GM19395 (cell line): ENCODE measurements at regions not wholly inside any gene's neighbourhood (a gene's known extent, or its start where the extent isn't known, plus 50 kb on each side); places are given as distances from the start of the nearest gene placed in this dataset.
"Not testable (repeated sequence)": the region's sequence is repeated elsewhere in the genome, so short reads cannot be mapped to it uniquely, and the experiment has no call there.

Source experiments
- ATAC-seq: cut with Tn5 transposase; IDR thresholded peaks from one replicate; pipeline ENCODE4 v1.9.1; 2021; ENCODE audit warnings: mild to moderate bottlenecking, moderate library complexity; ENCODE audit not compliant: unreplicated experiment

DNA sequence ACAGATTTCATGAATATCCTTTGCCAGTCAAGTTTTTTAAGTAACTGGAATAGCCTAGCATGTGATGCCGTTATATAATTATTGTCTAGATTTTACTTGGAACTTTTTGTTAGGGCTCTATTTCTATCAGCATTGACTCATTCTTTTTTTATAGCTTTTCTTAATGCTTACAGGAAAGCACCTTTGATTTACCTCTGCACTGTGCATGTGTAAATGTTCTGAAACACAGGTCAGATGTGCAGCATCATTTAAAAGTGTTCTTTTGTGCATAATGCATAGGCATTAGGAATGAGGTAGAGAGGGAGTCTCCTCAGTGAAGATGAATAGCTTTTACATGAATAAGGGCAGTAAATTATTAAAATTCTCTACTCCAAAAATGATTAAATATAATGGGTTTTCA, 669.3 kb upstream of the MBL2 start:
- ATAC-seq, result no peak

DNA sequence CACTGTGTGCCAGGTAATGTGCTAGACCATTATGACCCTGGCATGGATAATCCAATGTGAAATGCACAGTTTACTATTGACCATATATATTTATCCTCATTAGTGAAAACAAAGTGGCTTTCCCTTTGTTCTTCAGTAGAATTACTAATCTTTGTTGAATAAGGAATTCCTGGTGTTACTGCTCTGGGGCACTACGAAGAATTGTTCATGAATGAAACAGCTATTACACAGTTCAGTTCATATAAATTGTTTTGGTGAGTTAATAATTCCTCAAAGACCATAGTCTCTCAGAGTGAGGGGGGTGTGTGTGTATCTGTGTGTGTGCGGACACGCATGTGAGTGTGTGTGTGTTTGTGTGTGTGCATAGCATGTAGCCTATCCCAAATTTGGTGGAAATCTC, 668.0 kb upstream of the MBL2 start:
- ATAC-seq, result no peak

DNA sequence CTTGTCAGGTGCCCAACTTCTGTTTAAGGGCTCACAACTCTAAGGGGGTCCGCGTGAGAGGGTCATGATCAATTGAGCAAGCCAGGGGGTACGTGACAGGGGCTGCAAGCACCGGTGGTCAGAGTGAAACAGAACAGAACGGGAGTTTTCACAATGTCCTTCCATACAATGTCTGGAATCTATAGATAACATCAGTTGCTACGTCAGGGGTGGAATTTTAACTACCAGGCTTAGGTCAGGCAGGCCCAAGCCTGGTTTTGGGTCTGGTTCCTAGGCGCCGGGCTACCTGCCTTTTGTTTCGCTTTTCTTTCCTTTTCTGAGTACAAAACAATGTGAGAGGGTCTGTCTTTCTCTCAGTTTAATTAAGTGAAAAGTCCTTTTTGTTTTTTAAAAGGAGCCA, 666.5 kb upstream of the MBL2 start:
- not testable (repeated sequence) for ATAC-seq

DNA sequence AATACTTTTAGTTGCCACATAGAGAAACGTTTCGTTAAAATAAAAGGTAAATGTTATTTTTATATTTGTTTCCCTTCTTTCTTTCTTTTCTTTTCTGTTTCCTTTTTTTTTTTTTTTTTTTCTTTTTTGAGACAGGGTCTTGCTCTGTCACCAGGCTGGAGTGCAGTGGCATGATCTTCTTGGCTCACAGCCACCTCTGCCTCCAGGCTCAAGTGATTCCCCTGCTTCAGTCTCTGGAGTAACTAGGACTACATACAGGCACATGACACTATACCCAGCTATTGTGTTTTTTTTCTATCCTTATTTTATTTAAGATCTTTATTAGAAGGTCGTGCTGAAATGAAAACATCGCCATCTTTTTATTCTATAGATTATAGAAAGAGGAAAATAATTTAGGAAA, 661.8 kb upstream of the MBL2 start:
- ATAC-seq, result no peak

DNA sequence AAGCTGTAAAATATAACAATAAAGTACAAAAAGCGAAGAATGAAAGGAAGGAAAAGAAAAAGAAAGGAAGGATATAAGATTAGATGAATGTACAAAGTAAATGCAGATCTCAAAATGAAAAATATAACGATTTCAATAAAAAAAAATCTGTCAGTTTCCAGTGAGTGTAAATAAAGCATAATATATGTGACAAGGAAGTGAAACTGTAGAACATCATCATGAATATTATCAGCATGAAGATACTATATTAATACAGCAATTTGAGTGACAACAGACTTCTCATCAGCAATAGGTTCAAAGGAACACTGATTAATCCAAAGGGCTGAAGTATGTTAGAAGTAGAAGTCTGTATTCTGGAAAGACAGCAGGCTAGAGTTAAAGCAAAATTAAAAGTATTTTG, 659.5 kb upstream of the MBL2 start:
- ATAC-seq, result no peak

DNA sequence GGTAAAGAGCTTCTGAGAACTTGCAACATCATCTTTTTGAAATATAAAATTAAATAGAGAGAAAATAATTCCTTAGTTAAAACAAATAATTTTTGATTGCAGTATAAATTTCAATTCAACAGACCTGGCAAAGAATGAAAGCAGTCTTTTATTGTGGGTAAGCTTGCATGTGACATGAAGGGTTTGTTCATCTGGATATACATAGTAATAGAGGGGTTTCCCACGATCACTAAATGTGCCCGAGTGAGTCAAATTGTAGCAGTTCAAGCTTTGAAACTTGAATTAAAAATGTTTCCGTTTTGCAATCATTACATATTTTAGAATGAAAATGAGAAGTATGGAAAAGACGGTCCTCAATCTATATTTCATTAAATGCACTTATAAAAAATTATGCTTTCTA, 658.4 kb upstream of the MBL2 start:
- ATAC-seq, result no peak

DNA sequence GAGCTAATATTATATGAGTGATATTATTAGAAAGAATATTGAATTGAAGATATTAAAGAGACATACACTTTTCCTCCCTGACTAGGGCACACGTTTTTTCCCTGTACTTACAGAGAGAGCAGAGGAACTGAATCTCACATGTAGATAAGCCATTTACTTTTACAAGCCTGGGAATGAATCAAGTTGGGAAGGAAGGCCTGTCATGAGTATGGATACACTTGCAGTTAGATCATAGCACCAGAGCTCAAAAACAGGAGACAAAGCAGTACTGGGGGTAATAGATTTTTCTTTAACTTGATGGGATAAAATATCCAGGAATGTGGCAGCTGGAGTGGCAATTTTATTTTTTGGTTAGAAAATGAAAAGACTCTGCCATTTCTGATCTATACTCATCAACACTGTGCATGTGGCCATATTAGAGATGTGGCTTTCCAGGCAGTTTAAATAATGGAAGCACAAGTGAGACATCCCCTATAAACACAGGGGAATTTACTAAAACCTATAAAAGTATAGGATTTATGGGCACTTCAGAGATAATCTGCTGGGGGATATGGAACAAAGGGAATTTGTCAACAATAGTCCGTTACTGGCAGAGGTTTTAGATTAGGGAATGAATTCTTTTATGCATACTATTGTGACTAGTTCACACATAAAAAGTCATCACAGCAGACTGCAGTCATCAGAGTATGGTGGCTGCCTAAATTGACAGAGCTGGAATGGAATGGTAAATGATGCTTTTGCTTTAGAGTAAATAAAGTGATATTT, 657.7 kb upstream of the MBL2 start:
- no peak for ATAC-seq

DNA sequence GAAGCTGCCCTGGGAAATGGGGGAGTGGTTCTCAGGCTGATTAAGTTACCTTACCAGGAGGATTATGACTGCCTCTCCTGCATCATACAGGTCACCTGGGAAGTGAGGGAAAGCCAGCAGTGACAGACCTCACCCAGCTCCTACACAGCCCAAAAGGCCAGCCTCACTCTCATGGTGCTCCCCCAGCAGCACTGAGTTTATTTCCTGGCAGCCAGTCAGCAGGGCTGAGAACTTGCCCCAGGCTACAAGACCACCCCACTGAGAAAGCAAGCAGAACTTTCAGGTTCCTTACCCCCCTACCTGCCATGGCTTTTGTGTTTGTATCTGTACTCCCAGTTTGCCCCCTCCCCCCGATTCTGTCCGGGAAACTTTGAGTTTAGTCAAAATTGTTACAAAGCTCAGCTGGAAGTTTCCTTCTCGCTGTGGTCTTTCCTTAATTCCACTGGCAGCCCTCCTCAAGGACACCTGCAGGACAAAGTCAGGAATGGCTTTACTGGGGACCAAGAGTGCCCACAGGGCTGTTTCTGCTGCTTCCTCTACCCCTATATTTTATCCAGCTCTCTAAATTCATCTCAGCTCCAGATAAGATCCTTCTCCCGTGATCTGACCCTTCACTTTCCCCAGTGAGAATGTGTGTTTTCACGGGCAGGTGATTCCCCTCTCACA, 649.8 kb upstream of the MBL2 start:
- no peak for ATAC-seq

DNA sequence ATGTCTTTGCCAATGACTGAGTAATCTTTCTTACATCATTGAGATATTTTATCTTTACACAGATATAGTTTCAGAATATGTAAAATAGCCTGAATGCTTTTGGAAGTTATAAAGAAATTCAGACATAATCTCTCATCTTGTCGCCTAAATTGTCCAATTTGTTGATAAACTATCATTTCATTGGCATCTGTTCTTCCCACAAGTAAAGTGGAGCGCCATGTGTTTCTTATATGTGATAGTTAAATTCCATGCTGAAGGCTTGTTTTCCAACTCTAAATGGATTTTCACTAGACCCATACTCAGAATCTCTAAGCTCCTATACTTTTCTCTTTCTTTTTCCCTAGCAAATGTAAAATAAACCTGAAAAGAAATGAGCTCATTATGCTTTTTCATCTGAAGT, 640.1 kb upstream of the MBL2 start:
- ATAC-seq, result no peak

DNA sequence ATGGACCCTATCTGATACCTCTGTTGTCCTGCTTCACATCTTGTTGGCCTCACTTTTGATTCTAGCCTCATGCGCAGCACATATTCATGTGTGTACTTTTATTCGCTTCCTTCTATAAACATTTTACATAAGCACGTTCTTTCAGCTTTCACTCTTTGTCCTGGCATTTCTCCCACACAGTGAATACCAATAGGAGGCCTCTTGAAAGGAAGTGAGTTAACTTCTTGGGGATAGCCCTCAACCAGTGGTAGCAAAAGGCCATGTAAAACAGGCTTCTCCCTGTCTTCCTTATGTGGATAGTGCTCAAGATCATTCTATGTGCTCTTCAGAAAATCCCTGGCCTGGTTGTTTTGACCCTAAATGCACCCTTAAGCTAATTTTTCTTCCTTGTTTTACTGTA, 633.9 kb upstream of the MBL2 start:
- ATAC-seq, result no peak

DNA sequence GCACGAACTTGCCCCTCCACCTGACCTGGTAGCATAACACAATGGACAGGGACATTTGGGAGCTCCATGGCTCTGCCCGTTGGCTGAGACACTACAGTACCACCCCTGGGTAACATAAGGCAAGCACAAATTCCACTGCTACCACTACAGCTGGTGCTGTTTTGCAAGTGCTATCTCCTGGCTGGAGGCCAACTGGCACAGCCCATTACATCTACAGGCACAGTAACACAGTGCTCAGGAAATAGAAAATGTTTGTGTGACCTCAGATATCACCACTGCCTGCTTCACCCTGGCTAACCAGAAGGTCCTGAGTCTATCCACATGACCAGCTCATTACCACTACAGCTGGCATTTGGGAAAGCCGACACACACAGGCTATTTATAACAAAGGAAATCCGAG, 631.1 kb upstream of the MBL2 start:
- ATAC-seq, result no peak

DNA sequence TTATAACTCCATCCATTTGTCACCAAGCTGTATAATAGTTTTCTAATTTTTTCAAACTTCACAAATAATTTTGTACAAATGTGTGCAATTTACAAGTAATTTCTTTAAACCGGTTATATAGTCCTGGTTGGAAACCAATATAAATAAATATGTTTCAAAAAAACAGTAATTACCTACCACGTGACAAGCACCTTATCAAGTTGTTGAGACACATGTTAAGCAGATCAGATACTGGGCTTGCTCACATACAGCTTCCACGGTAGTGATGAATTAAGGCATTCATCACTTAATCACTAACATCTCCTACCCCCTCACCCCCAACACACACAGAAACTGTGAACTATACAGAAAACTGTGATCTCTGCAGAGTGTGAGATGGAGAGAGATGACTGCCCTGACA, 630.0 kb upstream of the MBL2 start:
- no peak for ATAC-seq

DNA sequence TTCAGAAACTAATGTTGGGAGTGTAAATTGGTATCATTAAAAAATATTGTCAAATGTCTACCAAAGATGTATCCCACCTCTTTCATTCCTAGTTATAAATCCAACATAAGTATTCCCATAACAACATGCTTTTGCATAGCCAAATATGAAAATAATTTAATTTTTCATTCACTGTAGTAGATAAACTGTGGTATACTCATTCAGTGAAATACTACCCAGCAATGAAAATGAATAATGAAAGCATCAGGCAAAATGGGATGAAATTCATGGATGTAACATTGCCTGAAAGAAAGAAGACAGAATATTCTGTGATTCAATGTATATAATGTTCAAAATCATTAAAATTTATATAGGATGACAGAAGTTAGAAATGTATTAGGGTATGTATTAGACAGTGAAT, 629.0 kb upstream of the MBL2 start:
- no peak for ATAC-seq

DNA sequence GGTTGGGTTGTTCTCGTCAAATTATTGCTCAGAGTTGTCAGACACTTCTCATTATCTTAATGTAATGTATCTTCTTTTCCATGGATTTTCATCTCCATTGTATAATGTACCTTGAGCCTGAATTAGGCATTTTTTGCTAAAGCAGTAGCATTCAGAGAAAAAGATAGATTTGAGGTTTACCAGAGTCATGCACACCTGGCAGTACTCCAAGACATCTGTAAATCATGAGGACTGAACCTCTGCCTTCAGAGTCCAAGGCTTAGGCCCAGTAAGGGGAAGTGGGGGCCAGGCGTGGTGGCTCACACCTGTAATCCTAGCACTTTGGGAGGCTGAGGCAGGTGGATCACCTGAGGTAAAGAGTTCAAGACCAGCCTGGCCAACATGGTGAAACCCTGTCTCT, 624.3 kb upstream of the MBL2 start:
- ATAC-seq, result no peak

DNA sequence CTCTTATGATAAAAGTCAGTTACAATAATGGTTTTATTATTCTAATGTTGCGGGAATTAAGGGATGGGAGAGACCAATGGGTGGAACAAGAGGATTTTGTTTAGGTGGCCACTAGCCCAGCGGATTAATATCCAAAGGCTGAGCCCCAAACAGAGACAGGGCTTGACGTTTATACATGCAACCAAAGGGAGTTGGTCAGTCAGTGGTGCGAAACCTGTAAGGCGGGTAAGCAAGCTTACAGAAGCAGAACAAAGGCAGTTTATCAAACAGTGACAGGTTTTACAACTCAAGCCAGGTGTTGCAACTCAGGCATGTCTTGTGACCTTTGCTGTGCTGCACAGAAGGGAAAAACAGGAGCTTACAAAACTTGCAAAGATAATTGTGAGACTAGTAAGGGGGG, 622.9 kb upstream of the MBL2 start:
- ATAC-seq, result no peak

DNA sequence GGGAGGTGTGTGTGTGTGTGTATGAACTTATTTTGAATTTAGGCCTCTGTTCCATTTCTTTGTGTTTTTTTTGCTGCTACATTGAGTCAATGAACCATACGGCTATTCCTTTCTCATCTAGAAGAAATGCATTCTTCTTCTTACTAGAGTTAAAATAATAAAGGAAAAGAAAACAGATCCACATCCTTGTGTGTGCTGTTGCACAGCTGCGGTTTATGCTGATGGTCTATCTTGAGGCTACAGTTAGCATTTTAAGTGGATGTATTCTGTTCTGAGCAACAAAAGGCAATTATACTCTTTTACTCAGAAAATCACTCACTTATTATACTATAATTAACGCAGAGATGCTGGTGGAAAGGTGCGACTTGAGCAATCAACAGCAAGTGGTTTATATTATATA, 615.0 kb upstream of the MBL2 start:
- ATAC-seq, result no peak

DNA sequence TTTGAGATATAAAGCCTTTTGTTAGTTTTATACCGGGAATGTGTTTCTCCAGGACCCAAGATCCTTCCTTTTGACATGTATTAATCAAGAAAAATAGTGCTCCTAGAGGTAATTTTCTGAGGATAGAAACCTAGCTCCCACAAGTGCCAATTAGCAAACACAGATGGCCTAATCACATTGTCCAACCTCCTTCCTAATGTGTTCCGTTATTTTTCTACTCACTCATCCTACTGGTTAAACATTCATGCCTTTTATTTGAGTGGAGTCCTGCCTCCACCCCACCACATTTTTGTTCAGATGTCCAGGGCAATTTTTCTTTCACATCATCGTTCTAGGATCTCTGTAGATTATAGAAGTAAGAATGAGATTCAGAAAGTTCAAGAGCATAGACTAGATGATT, 610.0 kb upstream of the MBL2 start:
- ATAC-seq, result no peak

DNA sequence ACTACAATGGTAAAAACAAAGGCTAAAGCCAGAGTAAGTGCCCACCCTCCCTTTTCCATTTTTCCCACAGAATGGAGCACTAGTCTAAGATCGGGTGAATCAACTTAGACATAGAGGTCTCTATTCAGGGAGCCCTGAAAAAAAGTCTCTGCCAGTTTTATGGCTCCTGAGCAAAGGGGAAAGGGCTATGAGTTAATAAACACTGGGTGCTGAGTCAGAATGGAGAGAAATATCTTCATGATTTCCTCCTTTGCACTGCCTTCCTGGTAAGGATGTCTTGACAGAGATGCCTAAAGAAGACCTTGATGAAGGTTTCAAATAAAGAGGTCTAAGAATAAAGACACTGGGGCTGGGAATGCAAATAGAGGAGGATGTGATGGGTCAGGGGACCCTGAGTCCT, 607.4 kb upstream of the MBL2 start:
- no peak for ATAC-seq

DNA sequence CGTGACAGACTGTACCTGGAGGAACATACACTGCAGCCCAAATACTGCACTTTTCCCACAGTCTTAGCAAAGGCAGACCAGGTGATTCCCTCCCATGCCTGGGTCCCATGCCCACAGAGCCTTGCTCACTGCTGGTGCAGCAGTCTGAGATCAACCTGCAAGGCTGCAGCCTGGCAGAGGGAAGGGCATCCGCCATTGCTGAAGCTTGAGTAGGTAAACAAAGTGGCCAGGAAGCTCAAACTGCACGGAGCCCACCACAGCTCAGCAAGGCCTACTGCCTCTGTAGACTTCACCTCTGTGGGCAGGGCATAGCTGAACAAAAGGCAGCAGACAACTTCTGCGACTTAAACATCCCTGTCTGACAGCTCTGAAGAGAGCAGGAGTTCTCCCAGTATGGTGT, 597.8 kb upstream of the MBL2 start:
- no peak for ATAC-seq

DNA sequence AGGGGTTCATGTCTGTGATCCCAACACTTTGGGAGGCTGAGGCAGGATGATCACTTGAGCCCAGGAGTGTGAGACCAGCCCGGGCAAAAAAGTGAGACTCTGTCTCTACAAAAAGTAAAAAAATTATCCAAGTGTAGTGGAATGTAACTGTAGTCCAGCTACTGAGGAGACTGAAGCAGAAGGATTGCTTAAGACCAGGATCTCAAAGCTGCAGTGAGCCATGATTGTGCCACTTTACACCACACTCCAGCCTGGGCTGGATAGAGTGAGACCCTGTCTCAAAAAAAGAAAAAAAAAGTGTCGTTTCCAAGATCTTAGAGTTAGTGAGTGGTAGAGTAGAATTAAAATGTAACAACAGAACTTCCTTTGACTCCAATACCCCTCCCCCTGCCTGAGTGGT, 589.4 kb upstream of the MBL2 start:
- no peak for ATAC-seq

DNA sequence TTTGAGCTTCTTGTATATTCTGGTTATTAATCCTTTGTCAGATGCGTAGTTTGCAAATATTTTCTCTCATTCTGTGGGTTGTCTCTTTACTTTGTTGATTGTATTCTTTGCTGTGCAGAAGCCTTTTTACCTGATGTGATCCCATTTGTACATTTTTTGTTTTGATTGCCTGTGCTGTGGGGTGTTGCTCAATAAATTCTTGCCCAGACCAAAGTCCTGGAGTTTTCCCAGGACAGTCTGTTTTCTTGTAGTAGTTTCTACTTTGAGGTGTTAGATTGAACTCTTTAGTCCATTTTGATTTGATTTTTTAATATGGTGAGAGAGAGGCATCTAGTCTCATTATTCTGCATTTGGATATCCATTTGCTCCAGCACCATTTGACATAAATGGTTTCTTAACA, 588.7 kb upstream of the MBL2 start:
- no peak for ATAC-seq

DNA sequence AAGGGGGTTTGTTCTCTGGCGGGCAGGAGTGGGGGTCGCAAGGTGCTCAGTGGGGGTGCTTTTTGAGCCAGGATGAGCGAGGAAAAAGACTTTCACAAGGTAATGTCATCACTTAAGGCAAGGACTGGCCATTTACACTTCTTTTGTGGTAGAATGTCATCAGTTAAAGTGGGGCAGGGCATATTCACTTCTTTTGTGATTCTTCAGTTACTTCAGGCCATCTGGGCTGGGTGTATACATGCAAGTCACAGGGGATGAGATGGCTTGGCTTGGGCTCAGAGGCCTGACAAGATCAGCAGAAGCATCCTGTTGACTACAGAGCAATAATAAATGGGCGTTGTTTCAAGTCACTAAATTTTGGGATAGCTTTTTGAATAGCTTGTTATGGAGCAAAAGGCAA, 586.4 kb upstream of the MBL2 start:
- not testable (repeated sequence) for ATAC-seq

DNA sequence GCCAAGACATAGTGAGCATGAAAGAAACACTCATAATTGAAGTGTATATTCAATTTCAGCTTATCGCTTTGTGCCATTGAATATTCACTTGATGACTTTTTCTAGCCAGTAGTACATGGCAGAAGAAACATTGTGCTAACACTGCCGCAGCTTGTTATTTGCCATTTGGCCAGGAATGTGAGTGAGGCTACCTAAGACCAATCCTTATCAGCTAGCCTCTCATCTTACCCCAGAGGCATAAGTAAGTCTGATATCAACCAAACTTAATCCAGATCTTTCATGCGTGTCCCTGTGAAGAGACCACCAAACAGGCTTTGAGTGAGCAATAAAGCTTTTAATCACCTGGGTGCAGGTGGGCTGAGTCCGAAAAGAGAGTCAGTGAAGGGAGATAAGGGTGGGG, 586.0 kb upstream of the MBL2 start:
- no peak for ATAC-seq
